Glutamatergic neuron (in vitro differentiated cells): ENCODE measurements at regions not wholly inside any gene's neighbourhood (a gene's known extent, or its start where the extent isn't known, plus 50 kb on each side); places are given as distances from the start of the nearest gene placed in this dataset.

Source experiments
- DNase-seq: peaks from one replicate; pipeline ENCODE4 v3.0.0; 2022
- H3K27ac Mint-ChIP-seq: one replicate; pipeline ENCODE4 v1.8.0; 2020; ENCODE audit warnings: mild to moderate bottlenecking, mixed read lengths, inconsistent platforms; ENCODE audit not compliant: unreplicated experiment
- H3K27me3 Mint-ChIP-seq: one replicate; pipeline ENCODE4 v1.8.0; 2020; ENCODE audit warnings: mild to moderate bottlenecking, moderate library complexity, mixed read lengths, inconsistent platforms; ENCODE audit not compliant: unreplicated experiment
- H3K36me3 Mint-ChIP-seq: one replicate; pipeline ENCODE4 v1.8.0; 2020; ENCODE audit warnings: mild to moderate bottlenecking, mixed read lengths, inconsistent platforms; ENCODE audit not compliant: unreplicated experiment
- H3K4me1 Mint-ChIP-seq: one replicate; pipeline ENCODE4 v1.8.0; 2020; ENCODE audit warnings: mild to moderate bottlenecking, low read depth, mixed read lengths, inconsistent platforms; ENCODE audit not compliant: unreplicated experiment
- H3K4me3 Mint-ChIP-seq: one replicate; pipeline ENCODE4 v1.8.0; 2020; ENCODE audit warnings: mild to moderate bottlenecking, mixed read lengths, inconsistent platforms; ENCODE audit not compliant: unreplicated experiment
- H3K9me3 Mint-ChIP-seq: one replicate; pipeline ENCODE4 v1.8.0; 2020; ENCODE audit warnings: mild to moderate bottlenecking, moderate library complexity, mixed read lengths, inconsistent platforms; ENCODE audit not compliant: unreplicated experiment
- CTCF ChIP-seq: fragments of 200-600 bp; sonication (generic); IDR thresholded peaks from one replicate; pipeline ENCODE4 v1.5.0; 2021; ENCODE audit not compliant: partially characterized antibody, unreplicated experiment

DNA sequence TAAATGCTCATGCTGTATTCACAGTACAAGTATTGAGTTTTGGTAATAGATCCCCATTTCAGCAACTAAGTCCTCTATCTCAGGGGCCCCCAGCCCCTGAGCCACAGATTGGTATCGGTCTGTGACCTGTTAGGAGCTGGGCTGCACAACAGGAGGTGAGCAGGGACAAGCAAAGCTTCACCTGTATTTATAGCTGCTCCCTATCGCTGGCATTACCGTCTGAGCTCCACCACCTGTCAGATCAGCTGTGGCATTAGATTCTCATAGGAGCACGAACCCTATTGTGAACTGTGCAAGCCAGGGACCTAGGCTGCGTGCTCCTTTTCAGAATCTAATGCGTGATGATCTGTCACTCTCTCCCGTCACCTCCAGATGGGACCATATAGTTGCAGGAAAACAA, 262.8 kb upstream of the UBE2E2 start:
- TF ChIP-seq CTCF, result no peak
- Mint-ChIP-seq H3K36me3 (no peaks in the 10 kb centered on the region), H3K4me3 (no peak overlapping the region), H3K27me3 (no peaks in the 10 kb centered on the region), H3K27ac (no peak overlapping the region), H3K4me1 (no peaks in the 10 kb centered on the region), H3K9me3 (no peaks in the 10 kb centered on the region)
- no peak for DNase-seq

DNA sequence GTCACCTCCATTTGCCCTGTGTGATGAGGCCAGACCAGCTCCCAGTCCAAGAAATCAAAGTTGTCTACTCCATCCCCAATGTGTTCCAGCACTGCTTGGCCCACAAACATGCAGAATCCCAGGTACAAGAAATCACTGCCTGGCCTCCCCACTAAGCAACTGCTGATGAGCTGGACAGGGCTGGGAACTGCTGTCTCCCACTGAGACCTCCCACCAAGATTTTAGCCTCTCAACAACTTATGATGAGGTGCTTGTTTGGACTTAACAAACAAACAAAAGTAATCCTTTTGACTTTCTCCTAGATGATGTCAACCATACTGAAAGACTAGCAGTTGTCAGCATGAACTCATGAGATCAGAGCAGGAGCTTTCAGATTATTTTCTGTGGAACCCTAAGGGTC, 260.1 kb upstream of the UBE2E2 start:
- Mint-ChIP-seq H3K27ac (no peak overlapping the region), H3K36me3 (no peaks in the 10 kb centered on the region), H3K27me3 (no peaks in the 10 kb centered on the region), H3K9me3 (no peaks in the 10 kb centered on the region), H3K4me1 (no peaks in the 10 kb centered on the region), H3K4me3 (no peak overlapping the region)
- DNase-seq, result no peak
- no peak for TF ChIP-seq CTCF

DNA sequence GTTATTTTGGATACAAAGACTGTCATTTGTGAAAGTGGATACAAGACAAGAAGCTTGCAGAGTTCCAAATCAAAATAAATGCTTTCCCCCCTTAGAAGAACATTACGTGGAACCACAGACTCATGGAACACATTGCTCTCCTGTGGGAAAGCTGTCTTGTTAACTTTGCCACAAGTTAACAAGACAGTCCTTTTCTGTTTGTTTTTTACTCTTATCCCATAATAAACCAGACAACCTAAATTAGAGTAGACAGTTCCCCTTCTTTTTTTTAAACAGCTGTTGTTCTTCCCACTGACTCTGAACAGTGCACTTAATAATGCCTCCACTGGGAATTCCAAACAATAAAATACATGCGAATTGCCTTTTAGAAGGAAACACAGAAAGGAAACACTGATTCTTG, 255.3 kb upstream of the UBE2E2 start:
- peaks cover 3% of the 10 kb centered on the region for H3K4me1 Mint-ChIP-seq
- no peaks in the 10 kb centered on the region for H3K36me3 Mint-ChIP-seq
- no peak overlapping the region for H3K27ac Mint-ChIP-seq
- H3K9me3 Mint-ChIP-seq, result no peaks in the 10 kb centered on the region
- DNase-seq, result no peak
- TF ChIP-seq CTCF, result no peak
- H3K4me3 Mint-ChIP-seq, result no peak overlapping the region
- H3K27me3 Mint-ChIP-seq, result no peaks in the 10 kb centered on the region

DNA sequence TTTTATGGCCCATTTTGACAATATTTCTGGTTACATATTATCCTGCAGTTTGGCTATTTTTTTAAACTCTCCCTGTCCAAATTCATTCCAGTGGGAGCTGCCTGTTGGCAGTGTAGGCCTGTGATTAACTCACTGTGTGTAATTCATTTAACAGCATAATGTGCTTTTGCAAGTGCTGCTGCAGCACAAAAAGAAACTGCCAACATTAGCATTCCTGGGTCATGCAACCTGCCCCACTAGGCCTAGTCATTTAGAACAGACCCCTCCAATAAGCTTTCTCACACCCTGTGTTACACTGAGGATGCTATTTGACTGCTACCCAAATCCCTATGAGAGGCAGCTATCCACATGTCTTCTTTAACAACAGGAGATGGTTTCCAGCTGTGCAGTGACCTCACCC, 251.2 kb upstream of the UBE2E2 start:
- no peak for TF ChIP-seq CTCF
- Mint-ChIP-seq H3K4me1 (peaks cover 3% of the 10 kb centered on the region), H3K27ac (no peak overlapping the region), H3K4me3 (no peak overlapping the region), H3K27me3 (no peaks in the 10 kb centered on the region), H3K36me3 (no peaks in the 10 kb centered on the region), H3K9me3 (no peaks in the 10 kb centered on the region)
- no peak for DNase-seq

- Mint-ChIP-seq H3K27me3 (no peaks in the 10 kb centered on the region), H3K36me3 (no peaks in the 10 kb centered on the region), H3K27ac (no peak overlapping the region), H3K9me3 (no peaks in the 10 kb centered on the region), H3K4me1 (peaks cover 3% of the 10 kb centered on the region), H3K4me3 (no peak overlapping the region)
- DNase-seq, result no peak
- no peak for TF ChIP-seq CTCF
These were observed 250.3 kb upstream of the UBE2E2 start for GRCh38 chr3:22952860-22953259.
